C4-2B (cell line): ENCODE measurements at regions not wholly inside any gene's neighbourhood (a gene's known extent, or its start where the extent isn't known, plus 50 kb on each side); places are given as distances from the start of the nearest gene placed in this dataset.

ENCODE experiments used
- H3K27ac ChIP-seq: fragments of 450-650 bp; 2 replicates; pipeline ENCODE4 v1.5.1; 2017
- CTCF ChIP-seq: fragments of 450-650 bp; conservative IDR thresholded peaks from 2 replicates; pipeline ENCODE4 v1.5.1; 2017; ENCODE audit warnings: mild to moderate bottlenecking
- ZFX ChIP-seq: fragments of 450-650 bp; IDR thresholded peaks from 2 replicates; pipeline ENCODE4 v1.6.1; 2017

DNA sequence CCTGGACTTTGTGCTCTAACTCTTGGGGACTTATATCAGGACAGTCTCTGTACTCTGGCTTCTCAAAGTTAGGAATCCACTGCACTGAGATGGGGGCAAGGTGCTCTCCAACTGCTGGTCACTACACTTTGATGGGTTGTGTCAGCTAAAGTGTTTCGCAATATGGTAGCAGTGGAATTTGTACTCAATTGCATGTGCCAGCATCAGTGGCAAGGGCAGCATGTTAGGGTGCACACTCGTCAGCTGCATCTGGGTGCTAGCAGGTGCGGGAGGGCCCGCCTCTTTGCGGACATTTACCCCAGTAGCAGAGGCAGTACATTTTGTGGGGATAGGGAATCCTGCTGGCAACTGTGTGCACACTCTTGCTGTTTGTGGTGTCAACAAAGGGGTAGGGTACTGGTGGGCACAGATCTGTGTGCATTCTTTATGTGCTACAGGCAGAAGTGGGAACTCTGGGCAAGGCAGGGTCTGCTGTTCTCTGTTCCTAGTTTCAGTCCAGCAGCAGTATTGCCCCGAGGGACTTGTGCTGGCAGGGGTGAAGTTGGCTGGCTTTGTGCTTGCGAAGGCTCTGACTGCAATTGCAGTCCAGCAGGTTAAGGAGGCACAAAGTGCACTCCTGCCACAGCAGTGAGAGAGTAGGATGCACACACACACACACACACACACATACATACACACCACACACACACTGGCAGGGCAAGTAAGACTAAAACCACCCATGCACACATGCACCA, 924.8 kb upstream of the CDH9 start:
- H3K27ac ChIP-seq, result no peak overlapping the region
- TF ChIP-seq CTCF, result no peak
- TF ChIP-seq ZFX, result no peak

DNA sequence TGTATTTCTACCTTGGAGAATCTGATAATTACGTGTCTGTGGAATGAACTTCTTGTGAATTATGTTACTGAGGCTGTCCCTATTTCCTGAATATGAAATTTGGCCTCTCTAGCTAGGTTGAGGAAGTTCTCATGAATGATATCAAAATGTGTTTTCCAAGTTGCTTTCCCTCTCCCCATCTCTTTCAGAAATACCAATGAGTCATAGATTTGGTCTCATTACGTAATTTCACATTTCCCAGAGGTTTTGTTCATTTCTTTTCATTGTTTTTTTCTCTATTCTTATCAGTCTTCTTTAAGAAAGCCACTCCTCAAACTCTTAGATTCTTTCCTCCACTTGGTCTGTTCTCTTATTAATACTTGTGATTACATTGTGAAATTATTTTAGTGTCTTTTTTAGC, 923.8 kb upstream of the CDH9 start:
- H3K27ac ChIP-seq, result no peak overlapping the region
- TF ChIP-seq CTCF (no peak), ZFX (no peak)

DNA sequence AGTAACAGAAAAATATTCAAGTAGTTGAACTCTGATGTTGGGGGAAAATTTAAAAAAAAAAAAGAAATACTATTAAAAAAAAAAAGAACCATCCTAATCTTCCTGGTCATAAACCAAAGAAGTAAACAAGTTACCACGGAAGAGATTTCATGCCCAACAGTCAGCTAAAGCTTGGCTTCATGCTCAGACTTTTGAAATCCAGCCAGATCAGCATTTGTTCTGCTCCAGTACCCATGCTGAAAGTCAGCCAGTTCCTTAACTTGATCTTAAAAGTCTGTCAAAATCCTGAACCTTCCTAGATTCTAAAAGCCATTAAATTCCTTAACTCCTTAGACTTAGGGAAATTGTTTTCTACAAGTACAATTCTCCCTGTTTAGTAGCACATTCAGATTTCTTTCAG, 908.7 kb upstream of the CDH9 start:
- TF ChIP-seq ZFX (no peak), CTCF (no peak)
- H3K27ac ChIP-seq, result no peak overlapping the region

DNA sequence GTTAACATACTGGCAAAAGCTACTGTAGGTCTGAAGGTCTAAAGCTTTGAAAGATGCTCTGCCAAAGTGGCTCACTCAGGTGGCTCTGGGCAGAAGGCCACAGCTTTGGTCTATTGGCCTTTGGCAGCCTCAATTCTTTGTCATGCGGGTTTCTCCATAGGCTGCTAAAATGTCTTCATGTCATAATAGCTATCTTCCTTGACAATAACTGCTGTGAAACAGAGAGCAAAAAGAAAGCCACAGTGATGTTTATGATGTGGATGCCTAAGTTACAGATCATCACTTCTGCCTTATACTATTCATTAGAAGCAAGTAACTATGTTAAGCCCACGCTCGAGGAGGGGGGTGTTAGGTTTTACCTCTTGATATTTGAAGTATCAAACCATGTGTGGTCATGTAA, 906.1 kb upstream of the CDH9 start:
- H3K27ac ChIP-seq, result no peak overlapping the region
- TF ChIP-seq CTCF (no peak), ZFX (no peak)

- TF ChIP-seq CTCF (no peak), ZFX (no peak)
- H3K27ac ChIP-seq, result no peak overlapping the region
Measured at GRCh38 chr5:27938989-27939388, 900.6 kb upstream of the CDH9 start.

DNA sequence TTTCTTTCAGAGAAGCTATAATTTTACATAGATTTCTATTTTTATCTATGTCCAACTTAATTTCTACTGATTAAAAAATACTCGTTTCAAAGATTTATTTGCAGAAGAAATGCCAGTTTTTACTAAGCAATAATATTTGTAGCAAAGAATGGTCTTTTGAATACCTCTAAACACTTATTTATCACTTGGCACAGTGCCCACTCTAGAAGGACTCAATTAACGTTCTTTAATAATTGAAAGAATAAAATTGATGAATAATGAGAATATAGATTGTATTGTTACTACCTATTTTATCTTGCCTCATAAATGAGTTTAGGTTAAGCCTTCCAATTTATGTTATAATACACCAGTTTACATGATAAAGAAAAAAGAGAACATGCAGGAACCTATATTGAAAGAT, 889.7 kb upstream of the CDH9 start:
- no peak overlapping the region for H3K27ac ChIP-seq
- TF ChIP-seq CTCF (no peak), ZFX (no peak)

DNA sequence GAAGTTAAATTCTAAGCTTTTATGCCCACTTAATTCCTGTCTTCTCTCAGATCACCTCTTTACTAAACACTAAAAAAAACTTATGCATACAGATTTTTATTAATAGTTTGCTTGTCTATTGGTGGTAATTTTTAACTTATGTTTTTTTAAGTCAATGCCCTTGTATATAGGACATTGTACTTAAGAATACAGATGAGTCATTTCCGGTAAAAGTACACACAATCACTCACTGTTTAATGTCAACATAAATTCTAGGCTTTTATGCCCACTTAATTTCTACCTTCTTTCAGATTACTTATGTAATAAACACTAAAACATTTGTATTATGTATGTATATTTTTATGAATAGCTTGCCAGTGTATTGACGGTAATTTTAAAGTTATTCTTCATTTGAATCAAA, 872.8 kb upstream of the CDH9 start:
- no peak for TF ChIP-seq ZFX
- no peak for TF ChIP-seq CTCF
- no peak overlapping the region for H3K27ac ChIP-seq
